ENCODE measurements at regions not wholly inside any gene's neighbourhood (a gene's known extent, or its start where the extent isn't known, plus 50 kb on each side); places are given as distances from the start of the nearest gene placed in this dataset.
"Not testable (repeated sequence)": the region's sequence is repeated elsewhere in the genome, so short reads cannot be mapped to it uniquely, and the experiment has no call there.

GRCh38 chr1:83503153-83503552 is 495.8 kb downstream of the TTLL7 start:
- DNase-seq = no peak

GRCh38 chr1:83500987-83501591 is 497.8 kb downstream of the TTLL7 start:
- no peak for DNase-seq

- no peak for DNase-seq
Measured at GRCh38 chr1:83500531-83500930, 498.4 kb downstream of the TTLL7 start.

- DNase-seq = no peak
Measured at GRCh38 chr1:83499998-83500397, 498.9 kb downstream of the TTLL7 start.

- no peak for DNase-seq
Measured at GRCh38 chr1:83497563-83497962, 501.4 kb downstream of the TTLL7 start.

- no peak for DNase-seq
Measured at GRCh38 chr1:83495560-83495959, 503.4 kb downstream of the TTLL7 start.

- no peak for DNase-seq
Measured at GRCh38 chr1:83493633-83494032, 505.3 kb downstream of the TTLL7 start.

- no peak for DNase-seq
Measured at GRCh38 chr1:83491930-83492329, 507.0 kb downstream of the TTLL7 start.

- no peak for DNase-seq
Measured at GRCh38 chr1:83490988-83491387, 507.9 kb downstream of the TTLL7 start.

GRCh38 chr1:83488105-83488504 is 510.8 kb downstream of the TTLL7 start:
- DNase-seq = not testable (repeated sequence)

- DNase-seq = not testable (repeated sequence)
Measured at GRCh38 chr1:83487460-83487859, 511.5 kb downstream of the TTLL7 start.

GRCh38 chr1:83485314-83486019 is 513.5 kb downstream of the TTLL7 start:
- DNase-seq = not testable (repeated sequence)

GRCh38 chr1:83481284-83481683 is 517.6 kb downstream of the TTLL7 start:
- DNase-seq = not testable (repeated sequence)

- not testable (repeated sequence) for DNase-seq
Measured at GRCh38 chr1:83479591-83480239, 519.2 kb downstream of the TTLL7 start.

GRCh38 chr1:83478127-83478526 is 520.8 kb downstream of the TTLL7 start:
- not testable (repeated sequence) for DNase-seq

- DNase-seq = not testable (repeated sequence)
Measured at GRCh38 chr1:83476518-83476917, 522.4 kb downstream of the TTLL7 start.

- not testable (repeated sequence) for DNase-seq
Measured at GRCh38 chr1:83474946-83475345, 524.0 kb downstream of the TTLL7 start.

GRCh38 chr1:83473986-83474385 is 524.9 kb downstream of the TTLL7 start:
- DNase-seq = not testable (repeated sequence)

GRCh38 chr1:83472066-83472465 is 526.9 kb downstream of the TTLL7 start:
- DNase-seq = not testable (repeated sequence)

- DNase-seq = not testable (repeated sequence)
Measured at GRCh38 chr1:83471272-83471671, 527.7 kb downstream of the TTLL7 start.

- DNase-seq = not testable (repeated sequence)
Measured at GRCh38 chr1:83468336-83468735, 530.6 kb downstream of the TTLL7 start.

GRCh38 chr1:83457735-83458248 is 541.1 kb downstream of the TTLL7 start:
- not testable (repeated sequence) for DNase-seq

GRCh38 chr1:83457281-83457680 is 541.7 kb downstream of the TTLL7 start:
- DNase-seq = not testable (repeated sequence)

- not testable (repeated sequence) for DNase-seq
Measured at GRCh38 chr1:83455753-83456152, 543.2 kb downstream of the TTLL7 start.
